ENCODE measurements at regions not wholly inside any gene's neighbourhood (a gene's known extent, or its start where the extent isn't known, plus 50 kb on each side); places are given as distances from the start of the nearest gene placed in this dataset.

DNA sequence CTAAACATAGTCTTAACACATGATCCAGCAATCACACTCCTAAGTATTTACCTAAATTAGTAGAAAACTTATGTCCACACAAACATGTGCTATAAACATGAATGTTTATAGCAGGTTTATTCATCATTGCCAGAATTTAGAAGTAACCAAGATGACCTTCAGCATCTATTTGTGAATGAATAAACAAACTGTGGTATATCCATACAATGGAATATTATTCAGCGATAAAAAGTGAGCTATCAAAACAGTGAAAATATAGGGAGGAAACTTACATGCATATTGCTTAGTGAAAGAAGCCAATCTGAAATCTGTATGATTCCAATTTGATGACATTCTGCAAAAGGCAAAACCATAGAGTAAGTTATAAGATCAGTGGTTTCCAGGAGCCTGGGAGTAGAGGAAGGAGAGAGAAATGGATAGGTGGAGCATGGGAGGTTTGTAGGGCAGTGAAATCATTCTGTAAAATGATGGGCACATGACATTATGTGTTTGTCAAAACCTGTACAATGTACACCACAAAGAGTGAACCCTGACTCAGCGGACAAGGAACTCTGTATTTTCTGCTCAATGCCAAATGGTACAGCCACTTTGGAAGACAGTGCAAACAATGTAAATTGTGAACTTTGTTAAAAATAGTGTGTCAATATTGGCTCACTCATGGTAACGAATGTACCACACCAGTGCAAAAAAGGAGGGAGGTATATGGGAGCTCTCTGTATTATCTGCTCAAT is 61.9 kb upstream of the IGFBP2 start:
- DNase-seq (ENCODE audit: low read depth in 1 of 2, low spot score in 2 of 2) = no peak
- Histone ChIP-seq H2BK20ac (ENCODE audit: low read length) (no peak overlapping the region), H3K79me1 (ENCODE audit: low read depth, low read length) (no peaks in the 10 kb centered on the region), H2BK5ac (ENCODE audit: low read depth, low read length) (no peak overlapping the region), H3K4me3 (ENCODE audit: extremely low read depth in 1 of 4, insufficient read depth in 2 of 4, low read depth in 3 of 4, low read length in 4 of 4) (no peak overlapping the region), H2AK5ac (ENCODE audit: low read depth, low read length) (no peak overlapping the region), H3K4me2 (ENCODE audit: insufficient read depth in 1 of 2, low read depth in 2 of 2, low read length in 2 of 2) (no peak overlapping the region), H3K4ac (replicated peaks; ENCODE audit: insufficient read length, low read depth, low read length) (no peak overlapping the region), H2AFZ (ENCODE audit: low read length) (no peak overlapping the region), H3K18ac (ENCODE audit: extremely low read depth, low read length) (no peak overlapping the region), H3K14ac (ENCODE audit: insufficient read length) (no peak overlapping the region), H3K79me2 (ENCODE audit: control insufficient read depth in 1 of 2, insufficient read depth in 2 of 2, low read length in 2 of 2) (no peaks in the 10 kb centered on the region), H4K5ac (ENCODE audit: insufficient read length, low read depth, low read length) (no peak overlapping the region), H3K4me1 (replicated peaks in 1 of 4; ENCODE audit: control insufficient read depth in 3 of 4, insufficient read depth in 4 of 4, low read length in 3 of 4) (peaks cover 0 to 5% (median 1%) of the 10 kb centered on the region in 4 experiments; a peak in 3 of 7 replicates), H4K8ac (ENCODE audit: extremely low read depth, insufficient read depth, low read length) (no peak overlapping the region), H3K23me2 (ENCODE audit: low read depth, low read length) (no peaks in the 10 kb centered on the region), H2BK12ac (ENCODE audit: low read depth, low read length) (no peak overlapping the region), H4K20me1 (replicated peaks in 1 of 2; ENCODE audit: control insufficient read depth in 1 of 2, insufficient read depth in 2 of 2, low read length in 2 of 2) (no peaks in the 10 kb centered on the region), H3K56ac (replicated peaks; ENCODE audit: insufficient read length, low read depth, low read length) (no peak overlapping the region), H3K23ac (ENCODE audit: insufficient read length) (no peak overlapping the region), H4K91ac (replicated peaks; ENCODE audit: insufficient read length, low read length) (no peak overlapping the region), H3K9me3 (ENCODE audit: insufficient read depth in 2 of 2, low read depth in 1 of 2, low read length in 1 of 2) (peaks cover 3 to 8% of the 10 kb centered on the region in 2 experiments; a peak in 3 of 4 replicates), H2BK15ac (ENCODE audit: low read length) (no peak overlapping the region), H3K36me3 (ENCODE audit: control insufficient read depth in 2 of 4, insufficient read depth in 4 of 4, low read length in 3 of 4) (no peaks in the 10 kb centered on the region), H3K9ac (replicated peaks in 1 of 4; ENCODE audit: extremely low read depth in 1 of 4, low read depth in 3 of 4, low read length in 3 of 4) (no peak overlapping the region), H3K27me3 (replicated peaks in 1 of 4; ENCODE audit: control insufficient read depth in 3 of 4, extremely low read depth in 1 of 4, insufficient read depth in 3 of 4, low read length in 3 of 4) (no peaks in the 10 kb centered on the region; a peak in 1 of 7 replicates), H3K27ac (ENCODE audit: low read depth, low read length) (no peak overlapping the region), H2BK120ac (replicated peaks; ENCODE audit: low read depth, low read length) (no peak overlapping the region)
- 97% methylated on average over 3 of the region's 3 CpGs; no CpG with 5 or more reads in 1 of the 2 experiments for WGBS, 2 experiments (ENCODE audit: extremely low coverage in 1 of 2, insufficient coverage in 1 of 2, insufficient read length in 1 of 2, insufficient replicate concordance in 2 of 2, low coverage in 1 of 2, low lambda C conversion rate in 2 of 2, missing lambda C conversion rate in 1 of 2)
- POLR2A ChIA-PET (ENCODE audit: partially characterized antibody) = interaction anchor here (1.5 kb wide), 1 partner anchor 22 kb away, joined by 3 read pairs; no protein-coding TSS in a partner anchor
- no peak for FAIRE-seq
- CTCF ChIA-PET (ENCODE audit: partially characterized antibody) = interaction anchor here (1.1 to 1.9 kb wide), 4 partner anchors 13 to 94 kb away, joined by 3 to 6 read pairs (median 4); no protein-coding TSS in a partner anchor
- TF ChIP-seq POU5F1 (IDR thresholded peaks at IDR 0.05; ENCODE audit: low read depth, low read length) (no peak), CHD1 (IDR thresholded peaks at IDR 0.05; ENCODE audit: low read depth, low read length) (no peak), KDM1A (IDR thresholded peaks at IDR 0.05; ENCODE audit: borderline replicate concordance, low read length) (peak; percentile 62), POLR2A (IDR thresholded peaks at IDR 0.05; ENCODE audit: control extremely low read depth in 1 of 2, low read depth in 2 of 2, low read length in 2 of 2) (no peak)
